ENCODE measurements at regions not wholly inside any gene's neighbourhood (a gene's known extent, or its start where the extent isn't known, plus 50 kb on each side); places are given as distances from the start of the nearest gene placed in this dataset.

DNA sequence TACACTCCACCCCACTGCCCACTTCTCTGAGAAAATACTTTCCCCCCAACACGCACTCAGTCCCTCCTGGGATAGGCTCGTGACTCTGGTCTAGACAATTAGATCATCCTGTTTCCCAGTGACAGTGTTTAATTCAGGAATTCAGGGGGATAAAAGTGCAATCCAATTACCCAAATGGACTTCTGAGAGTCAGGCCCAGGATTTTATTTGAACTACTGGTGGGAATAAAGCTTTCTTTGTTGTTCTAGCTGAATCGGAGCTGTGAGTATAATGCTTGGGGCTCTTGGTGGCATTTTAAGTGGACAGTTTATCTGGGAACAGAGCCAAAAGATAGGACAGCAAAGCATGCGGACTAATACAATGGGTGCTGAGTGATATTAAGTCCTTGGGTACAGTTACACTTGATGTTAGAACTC lies 683.3 kb downstream of the MAT2B start:
- Histone ChIP-seq H3K27me3 (ENCODE audit: control insufficient read depth, insufficient read depth, low read length) (no peaks in the 10 kb centered on the region), H3K4me3 (ENCODE audit: low read length) (no peak overlapping the region), H3K9ac (ENCODE audit: low read length) (no peak overlapping the region), H3K27ac (ENCODE audit: low read depth, low read length) (no peak overlapping the region), H3K36me3 (ENCODE audit: control insufficient read depth, insufficient read depth, low read length) (no peaks in the 10 kb centered on the region), H3K4me1 (ENCODE audit: control insufficient read depth, insufficient read depth, low read length) (no peaks in the 10 kb centered on the region)

DNA sequence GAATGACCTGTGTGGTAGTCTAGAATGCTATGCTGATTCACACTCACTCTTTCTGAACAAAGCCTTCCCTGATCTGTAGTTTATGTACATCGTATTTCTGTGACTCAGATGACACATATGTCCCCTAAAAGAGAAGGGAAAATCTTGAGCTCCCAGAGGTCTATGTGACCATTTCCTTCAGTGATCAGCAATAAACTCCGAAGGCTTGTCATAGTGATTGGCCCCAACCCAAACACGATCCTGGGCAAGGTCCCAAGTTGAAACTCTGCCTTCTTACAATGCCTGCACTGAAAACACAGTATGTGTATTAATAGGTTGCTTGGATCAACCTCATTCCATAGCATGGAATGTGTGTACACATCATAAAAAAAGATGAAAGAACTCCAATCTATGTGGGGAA lies 685.8 kb downstream of the MAT2B start:
- Histone ChIP-seq H3K4me1 (ENCODE audit: control insufficient read depth, insufficient read depth, low read length) (no peaks in the 10 kb centered on the region), H3K4me3 (ENCODE audit: low read length) (no peak overlapping the region), H3K27me3 (ENCODE audit: control insufficient read depth, insufficient read depth, low read length) (no peaks in the 10 kb centered on the region), H3K36me3 (ENCODE audit: control insufficient read depth, insufficient read depth, low read length) (no peaks in the 10 kb centered on the region), H3K9ac (ENCODE audit: low read length) (no peak overlapping the region), H3K27ac (ENCODE audit: low read depth, low read length) (no peak overlapping the region)

DNA sequence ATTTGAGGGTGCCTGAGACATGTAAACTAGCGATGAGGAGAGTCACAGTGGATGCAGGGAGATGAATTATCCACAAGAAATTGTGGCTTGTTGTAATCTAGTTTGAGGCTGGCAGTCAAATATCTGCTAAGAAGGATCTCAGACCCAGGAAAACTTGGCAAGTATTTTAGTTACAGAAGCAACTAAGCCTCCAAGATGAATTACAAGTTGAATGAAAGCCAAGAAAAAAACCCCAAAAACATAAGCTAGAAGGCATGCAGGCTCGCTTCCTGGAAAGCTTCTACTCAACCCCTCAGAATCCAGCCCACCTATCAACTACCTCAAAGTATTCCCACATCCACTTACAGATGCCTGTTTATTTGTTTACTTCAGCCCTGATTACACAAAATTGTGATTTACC lies 696.9 kb downstream of the MAT2B start:
- H3K27ac ChIP-seq (ENCODE audit: low read depth, low read length): no peak overlapping the region
- no peak overlapping the region for H3K4me3 ChIP-seq (ENCODE audit: low read length)
- H3K9ac ChIP-seq (ENCODE audit: low read length): no peak overlapping the region
- H3K36me3 ChIP-seq (ENCODE audit: control insufficient read depth, insufficient read depth, low read length): no peaks in the 10 kb centered on the region
- no peaks in the 10 kb centered on the region for H3K4me1 ChIP-seq (ENCODE audit: control insufficient read depth, insufficient read depth, low read length)
- no peaks in the 10 kb centered on the region for H3K27me3 ChIP-seq (ENCODE audit: control insufficient read depth, insufficient read depth, low read length)

DNA sequence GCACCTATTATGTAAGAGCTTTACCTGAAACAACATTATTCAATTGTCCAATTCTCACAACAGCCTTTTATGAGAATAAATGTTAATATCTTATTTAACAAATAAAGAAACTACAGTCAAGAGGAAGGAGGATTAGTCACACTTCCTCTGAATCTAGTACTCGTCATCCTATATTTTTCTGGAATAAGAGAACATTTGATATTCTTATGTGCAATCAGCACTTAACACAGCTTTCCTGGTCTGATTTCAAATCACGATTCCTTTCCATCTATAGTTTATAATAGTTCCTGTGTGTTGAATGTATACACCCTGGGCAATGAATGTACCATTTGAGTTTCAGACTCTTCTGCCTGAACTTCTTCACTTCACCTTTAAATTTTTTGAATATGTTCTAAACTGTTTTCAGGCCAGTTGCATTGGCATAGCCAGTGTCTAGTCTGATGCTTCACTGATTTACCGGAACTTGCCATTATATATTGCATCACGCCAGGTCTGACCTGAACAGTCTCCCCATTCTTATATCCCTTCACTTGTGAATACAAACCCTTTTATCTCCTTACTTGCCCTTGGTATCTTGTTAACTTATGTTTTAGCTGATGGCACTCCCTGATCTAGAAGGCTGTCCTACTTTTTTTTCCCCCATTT lies 698.3 kb downstream of the MAT2B start:
- Histone ChIP-seq H3K4me3 (ENCODE audit: low read length) (no peak overlapping the region), H3K9ac (ENCODE audit: low read length) (no peak overlapping the region), H3K36me3 (ENCODE audit: control insufficient read depth, insufficient read depth, low read length) (no peaks in the 10 kb centered on the region), H3K27me3 (ENCODE audit: control insufficient read depth, insufficient read depth, low read length) (no peaks in the 10 kb centered on the region), H3K27ac (ENCODE audit: low read depth, low read length) (no peak overlapping the region), H3K4me1 (ENCODE audit: control insufficient read depth, insufficient read depth, low read length) (no peaks in the 10 kb centered on the region)

DNA sequence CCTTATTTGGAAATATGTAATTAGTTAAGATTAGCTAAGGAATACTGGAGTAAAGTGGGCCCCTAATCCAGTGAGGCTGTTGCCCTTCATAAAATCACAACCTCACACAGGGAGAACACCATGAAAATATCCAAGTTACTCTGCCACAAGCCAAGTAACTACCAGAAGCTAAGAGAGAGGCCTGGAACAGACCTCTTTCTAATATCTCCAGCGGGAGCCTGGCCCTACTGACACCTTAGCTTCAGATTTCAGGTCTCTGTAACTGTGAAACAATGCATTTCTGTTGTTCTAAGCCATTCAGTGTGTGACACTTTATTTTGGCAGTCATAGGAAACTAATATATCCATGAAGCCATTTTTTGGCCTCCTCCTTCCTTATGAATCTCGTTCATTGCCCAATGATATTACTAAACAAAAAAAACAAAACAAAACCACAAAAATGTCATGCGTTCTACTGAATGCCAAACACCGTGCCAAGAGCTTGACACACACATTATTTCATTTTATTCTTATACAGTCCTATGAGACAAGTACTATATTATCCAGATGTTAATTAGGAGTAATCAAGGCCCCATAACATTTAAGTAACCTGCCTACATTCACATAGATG lies 699.0 kb downstream of the MAT2B start:
- Histone ChIP-seq H3K36me3 (ENCODE audit: control insufficient read depth, insufficient read depth, low read length) (no peaks in the 10 kb centered on the region), H3K4me1 (ENCODE audit: control insufficient read depth, insufficient read depth, low read length) (no peaks in the 10 kb centered on the region), H3K27ac (ENCODE audit: low read depth, low read length) (no peak overlapping the region), H3K27me3 (ENCODE audit: control insufficient read depth, insufficient read depth, low read length) (no peaks in the 10 kb centered on the region), H3K4me3 (ENCODE audit: low read length) (no peak overlapping the region), H3K9ac (ENCODE audit: low read length) (no peak overlapping the region)

DNA sequence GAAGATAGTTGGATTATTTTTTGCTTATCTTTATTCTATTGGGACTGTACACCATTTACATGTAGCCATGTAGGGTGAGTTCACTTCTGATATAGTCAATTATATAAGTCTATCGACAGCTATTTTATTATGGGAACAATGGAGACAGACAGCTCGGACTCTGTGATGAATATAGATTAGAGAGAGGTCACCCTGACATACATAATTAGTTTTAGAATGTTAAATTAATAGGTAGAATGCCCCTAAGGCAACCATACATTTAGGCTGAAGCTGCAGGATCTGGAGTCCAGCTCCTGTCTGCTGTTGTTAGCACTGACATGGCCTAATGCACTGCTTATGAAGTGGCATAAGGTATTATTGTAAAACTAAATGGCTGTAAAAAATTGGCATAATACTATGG lies 700.8 kb downstream of the MAT2B start:
- Histone ChIP-seq H3K4me1 (ENCODE audit: control insufficient read depth, insufficient read depth, low read length) (no peaks in the 10 kb centered on the region), H3K27ac (ENCODE audit: low read depth, low read length) (no peak overlapping the region), H3K27me3 (ENCODE audit: control insufficient read depth, insufficient read depth, low read length) (no peaks in the 10 kb centered on the region), H3K36me3 (ENCODE audit: control insufficient read depth, insufficient read depth, low read length) (no peaks in the 10 kb centered on the region), H3K4me3 (ENCODE audit: low read length) (no peak overlapping the region), H3K9ac (ENCODE audit: low read length) (no peak overlapping the region)

DNA sequence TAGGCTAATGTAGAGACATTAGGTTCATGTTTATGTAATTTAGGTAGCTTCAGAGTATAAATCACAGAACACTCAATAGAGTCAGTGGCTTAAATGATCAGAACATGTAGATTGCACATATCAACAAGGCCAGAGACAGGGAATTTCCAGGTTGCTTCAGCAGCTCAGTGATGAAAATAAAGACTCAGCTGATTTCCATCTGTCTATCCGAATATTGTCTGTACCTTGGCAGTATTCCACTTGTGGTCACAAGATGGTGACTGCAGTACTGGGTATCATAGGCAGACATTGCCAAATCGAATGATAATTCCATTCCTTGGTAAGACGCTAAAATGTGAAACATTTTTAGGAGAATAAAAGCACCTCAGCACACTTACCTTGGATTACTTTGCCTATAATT lies 702.2 kb downstream of the MAT2B start:
- H3K36me3 ChIP-seq (ENCODE audit: control insufficient read depth, insufficient read depth, low read length): no peaks in the 10 kb centered on the region
- no peaks in the 10 kb centered on the region for H3K27me3 ChIP-seq (ENCODE audit: control insufficient read depth, insufficient read depth, low read length)
- no peak overlapping the region for H3K4me3 ChIP-seq (ENCODE audit: low read length)
- no peaks in the 10 kb centered on the region for H3K4me1 ChIP-seq (ENCODE audit: control insufficient read depth, insufficient read depth, low read length)
- no peak overlapping the region for H3K9ac ChIP-seq (ENCODE audit: low read length)
- H3K27ac ChIP-seq (ENCODE audit: low read depth, low read length): no peak overlapping the region

DNA sequence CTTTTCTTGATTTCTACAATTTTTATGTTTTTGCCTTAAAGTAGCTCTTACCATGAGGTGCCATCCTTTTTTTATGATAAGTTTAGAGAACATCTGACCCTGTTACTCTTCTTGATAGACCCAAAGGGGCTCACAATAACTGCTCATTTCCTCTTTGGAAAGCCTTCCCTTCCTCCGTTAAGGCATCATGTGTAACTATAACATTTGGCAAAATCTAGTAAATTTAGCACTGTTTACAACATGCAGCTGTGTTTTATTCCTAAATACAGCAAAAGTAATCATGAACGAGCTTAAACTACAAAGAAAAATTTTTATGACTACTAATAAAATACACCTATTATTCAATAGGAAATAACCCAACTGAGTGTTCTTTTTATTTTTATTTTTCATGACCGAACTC lies 705.1 kb downstream of the MAT2B start:
- no peak overlapping the region for H3K27ac ChIP-seq (ENCODE audit: low read depth, low read length)
- H3K36me3 ChIP-seq (ENCODE audit: control insufficient read depth, insufficient read depth, low read length): no peaks in the 10 kb centered on the region
- H3K4me3 ChIP-seq (ENCODE audit: low read length): no peak overlapping the region
- no peak overlapping the region for H3K9ac ChIP-seq (ENCODE audit: low read length)
- H3K4me1 ChIP-seq (ENCODE audit: control insufficient read depth, insufficient read depth, low read length): no peaks in the 10 kb centered on the region
- H3K27me3 ChIP-seq (ENCODE audit: control insufficient read depth, insufficient read depth, low read length): no peaks in the 10 kb centered on the region

DNA sequence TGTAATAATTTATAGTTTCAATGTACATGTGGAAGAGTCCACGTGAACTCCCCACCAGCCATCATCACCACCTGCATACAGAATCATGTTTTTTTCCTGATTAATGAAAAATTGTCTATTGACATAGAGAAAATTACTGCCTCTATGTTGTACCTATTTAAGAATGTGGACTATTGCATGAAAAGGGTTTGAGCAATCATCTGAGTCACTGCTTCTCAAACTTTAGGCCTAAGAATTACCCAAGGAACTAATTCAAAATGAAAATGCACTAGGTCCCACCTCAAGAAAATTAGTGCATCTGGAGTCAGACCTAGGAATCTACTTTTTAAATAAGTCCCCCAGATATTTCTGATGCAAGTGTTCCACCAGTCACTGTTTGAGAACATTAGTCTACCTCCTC lies 709.3 kb downstream of the MAT2B start:
- H3K27ac ChIP-seq (ENCODE audit: low read depth, low read length): no peak overlapping the region
- H3K36me3 ChIP-seq (ENCODE audit: control insufficient read depth, insufficient read depth, low read length): no peaks in the 10 kb centered on the region
- no peaks in the 10 kb centered on the region for H3K27me3 ChIP-seq (ENCODE audit: control insufficient read depth, insufficient read depth, low read length)
- H3K9ac ChIP-seq (ENCODE audit: low read length): no peak overlapping the region
- H3K4me1 ChIP-seq (ENCODE audit: control insufficient read depth, insufficient read depth, low read length): no peaks in the 10 kb centered on the region
- H3K4me3 ChIP-seq (ENCODE audit: low read length): no peak overlapping the region

DNA sequence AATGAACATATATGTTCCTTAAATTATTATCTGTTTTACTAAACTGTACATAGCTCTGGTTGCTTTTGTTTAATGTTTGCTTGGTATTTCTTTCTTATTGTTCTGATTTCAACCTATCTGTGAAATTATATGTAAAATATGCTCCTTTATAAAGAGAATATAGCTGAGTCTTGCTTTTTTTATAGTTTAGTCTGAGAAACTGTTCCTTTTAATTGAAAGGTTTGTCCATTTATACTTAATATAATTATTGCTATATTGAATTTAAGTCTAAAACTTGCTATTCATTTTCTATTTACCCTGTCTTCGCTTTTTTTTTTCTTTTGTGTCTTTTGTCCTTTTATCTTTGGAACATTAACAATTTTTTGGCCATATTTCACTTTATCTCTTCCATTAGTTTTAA lies 712.0 kb downstream of the MAT2B start:
- no peaks in the 10 kb centered on the region for H3K27me3 ChIP-seq (ENCODE audit: control insufficient read depth, insufficient read depth, low read length)

DNA sequence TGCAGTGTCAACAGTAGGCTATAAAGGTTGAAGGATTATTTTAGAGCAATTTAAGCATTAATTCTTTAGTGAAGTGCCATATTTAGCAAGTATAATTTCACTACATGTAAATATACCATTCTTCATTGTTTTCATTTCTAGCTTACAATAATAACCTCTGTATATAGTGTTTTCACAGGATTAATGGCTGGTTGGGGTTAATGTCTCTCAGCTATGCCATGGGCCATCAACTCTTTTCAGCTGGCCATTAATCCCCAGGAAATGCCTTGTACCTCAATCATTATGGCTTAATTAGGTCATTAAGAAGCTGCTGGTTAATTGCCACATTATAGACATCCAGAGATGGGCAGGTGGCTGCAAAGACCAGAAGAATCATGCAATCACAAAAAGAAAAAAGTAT lies 715.1 kb downstream of the MAT2B start:
- H3K4me1 ChIP-seq (ENCODE audit: control insufficient read depth, insufficient read depth, low read length): no peaks in the 10 kb centered on the region
- no peak overlapping the region for H3K9ac ChIP-seq (ENCODE audit: low read length)
- H3K4me3 ChIP-seq (ENCODE audit: low read length): no peak overlapping the region
- no peaks in the 10 kb centered on the region for H3K36me3 ChIP-seq (ENCODE audit: control insufficient read depth, insufficient read depth, low read length)
- no peak overlapping the region for H3K27ac ChIP-seq (ENCODE audit: low read depth, low read length)
- no peaks in the 10 kb centered on the region for H3K27me3 ChIP-seq (ENCODE audit: control insufficient read depth, insufficient read depth, low read length)

More for the DNA sequence above, 712.0 kb downstream of the MAT2B start:
- Histone ChIP-seq H3K4me3 (ENCODE audit: low read length) (no peak overlapping the region), H3K9ac (ENCODE audit: low read length) (no peak overlapping the region), H3K27ac (ENCODE audit: low read depth, low read length) (no peak overlapping the region), H3K36me3 (ENCODE audit: control insufficient read depth, insufficient read depth, low read length) (no peaks in the 10 kb centered on the region), H3K4me1 (ENCODE audit: control insufficient read depth, insufficient read depth, low read length) (no peaks in the 10 kb centered on the region)

DNA sequence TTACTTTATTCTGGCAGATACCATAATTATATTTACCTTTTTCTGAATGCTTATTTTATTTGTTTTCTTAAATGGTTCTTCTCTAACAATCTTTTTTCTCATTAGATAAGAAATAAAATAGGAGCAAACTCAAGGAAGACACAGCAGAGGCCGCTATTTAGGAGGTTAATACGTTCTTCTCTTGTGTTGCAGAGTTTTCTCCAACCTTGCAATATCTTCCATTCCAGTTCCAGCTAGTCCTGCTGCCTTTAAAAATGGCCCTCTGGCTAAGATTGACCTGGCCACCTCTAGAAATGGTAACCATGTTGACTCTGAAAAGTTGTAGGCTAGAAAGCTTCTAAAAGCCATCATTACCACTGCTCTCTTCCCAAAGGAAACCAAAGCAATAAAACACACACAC lies 718.8 kb downstream of the MAT2B start:
- Histone ChIP-seq H3K9ac (ENCODE audit: low read length) (no peak overlapping the region), H3K4me1 (ENCODE audit: control insufficient read depth, insufficient read depth, low read length) (no peaks in the 10 kb centered on the region), H3K4me3 (ENCODE audit: low read length) (no peak overlapping the region), H3K36me3 (ENCODE audit: control insufficient read depth, insufficient read depth, low read length) (no peaks in the 10 kb centered on the region), H3K27me3 (ENCODE audit: control insufficient read depth, insufficient read depth, low read length) (no peaks in the 10 kb centered on the region), H3K27ac (ENCODE audit: low read depth, low read length) (no peak overlapping the region)

DNA sequence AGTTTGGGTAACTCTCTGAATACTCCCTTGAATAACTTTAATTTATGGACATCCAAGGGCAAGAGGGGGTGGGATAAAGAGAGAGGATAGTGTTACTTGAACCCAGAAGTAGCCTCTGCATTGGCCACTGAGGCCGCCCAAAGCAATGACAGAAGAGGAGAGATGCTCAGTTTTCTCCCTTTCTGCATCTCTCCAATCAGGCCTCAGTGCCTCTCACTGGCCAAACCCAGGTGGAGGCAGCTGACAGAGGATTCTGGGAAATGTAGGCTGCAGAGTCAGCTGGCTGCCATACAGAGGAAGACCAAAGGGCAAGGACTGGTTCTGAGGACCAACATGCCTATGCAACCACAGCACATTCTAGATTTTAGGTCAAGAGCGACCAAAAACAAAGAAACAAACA lies 719.4 kb downstream of the MAT2B start:
- no peak overlapping the region for H3K4me3 ChIP-seq (ENCODE audit: low read length)
- no peak overlapping the region for H3K9ac ChIP-seq (ENCODE audit: low read length)
- no peak overlapping the region for H3K27ac ChIP-seq (ENCODE audit: low read depth, low read length)
- no peaks in the 10 kb centered on the region for H3K27me3 ChIP-seq (ENCODE audit: control insufficient read depth, insufficient read depth, low read length)
- H3K36me3 ChIP-seq (ENCODE audit: control insufficient read depth, insufficient read depth, low read length): no peaks in the 10 kb centered on the region
- no peaks in the 10 kb centered on the region for H3K4me1 ChIP-seq (ENCODE audit: control insufficient read depth, insufficient read depth, low read length)

Data from rectal smooth muscle tissue (tissue), 1 donor.